Aorta (tissue), 5 donors: ENCODE measurements at regions not wholly inside any gene's neighbourhood (a gene's known extent, or its start where the extent isn't known, plus 50 kb on each side); places are given as distances from the start of the nearest gene placed in this dataset.

ENCODE experiments used
- ATAC-seq: fragments of 200-7000 bp; cut with Tn5 transposase; one replicate; pipeline ENCODE4 v1.9.1; 2022; ENCODE audit warnings: moderate library complexity; ENCODE audit not compliant: low FRiP score
- DNase-seq, 2 donors: peaks; one replicate each; pipeline ENCODE4 v3.0.0-alpha.2; 2020
- H3K27ac ChIP-seq, 2 donors: one replicate each; pipeline ENCODE4 v1.5.1; 2013; ENCODE audit warnings: low read length in 2 of 2, mild to moderate bottlenecking in 2 of 2, moderate library complexity in 2 of 2, control low read depth in 1 of 2, inconsistent platforms in 1 of 2, low read depth in 1 of 2
- H3K27me3 ChIP-seq, 2 donors: one replicate each; pipeline ENCODE4 v1.6.1; 2013; ENCODE audit warnings: control low read depth in 1 of 2, low read length in 1 of 2, mild to moderate bottlenecking in 1 of 2, moderate library complexity in 1 of 2; ENCODE audit not compliant: insufficient read depth in 2 of 2, control insufficient read depth in 1 of 2
- H3K36me3 ChIP-seq, 2 donors: one replicate each; pipeline ENCODE4 v1.6.1; 2013; ENCODE audit warnings: control low read depth in 1 of 2, low read length in 1 of 2, mild to moderate bottlenecking in 1 of 2; ENCODE audit not compliant: insufficient read depth in 2 of 2, control insufficient read depth in 1 of 2
- H3K4me1 ChIP-seq, 2 donors: one replicate each; pipeline ENCODE4 v1.6.1; 2013; ENCODE audit warnings: low read length in 2 of 2, control low read depth in 1 of 2, mild to moderate bottlenecking in 1 of 2, moderate library complexity in 1 of 2; ENCODE audit not compliant: insufficient read depth in 2 of 2, control insufficient read depth in 1 of 2
- H3K4me3 ChIP-seq, 2 donors: one replicate each; pipeline ENCODE4 v1.5.1; 2013; ENCODE audit warnings: low read length in 2 of 2, control low read depth in 1 of 2, mild to moderate bottlenecking in 1 of 2
- H3K9me3 ChIP-seq: one replicate; pipeline ENCODE4 v1.6.1; 2013; ENCODE audit warnings: mild to moderate bottlenecking, low read length; ENCODE audit not compliant: control insufficient read depth
- WGBS, 2 donors: extraction: QIAGEN DNeasy Blood & Tissue Kit; methylation state at CpG; one replicate each; pipeline ENCODE4 v1.1.7; 2013; 5-methylcytosine and 5-hydroxymethylcytosine counted together
- intact Hi-C, 2 donors: fragments of 100-400 bp; cut with DNase I; formaldehyde crosslinking; loops; one replicate each; pipeline versions ENCODE4 v1.14.2 to v1.15.0; 2022
- donor health status: healthy with polysubstance abuse.
- donor health status: Bipolar disorder and iron deficiency.
- donor health status: DM: no; HTN: no; CAD: no.
- donor health status: DM: no; HTN: no; CAD: no.
- donor health status: DM: yes; HTN: yes; CAD: no.

- Histone ChIP-seq H3K27ac (no peak overlapping the region), H3K27me3 (no peaks in the 10 kb centered on the region), H3K9me3 (no peaks in the 10 kb centered on the region), H3K4me3 (no peak overlapping the region), H3K4me1 (no peaks in the 10 kb centered on the region), H3K36me3 (no peaks in the 10 kb centered on the region)
- intact Hi-C loops: no loop called here
- 24 to 35% methylated on average over 3 of the region's 3 CpGs for WGBS, 2 donors
- ATAC-seq (no peak), DNase-seq (no peak)
Measured at GRCh38 chr13:53182724-53183123, 154.1 kb downstream of the OLFM4 start.

- no peak overlapping the region for H3K4me3 ChIP-seq
- H3K4me1 ChIP-seq: no peaks in the 10 kb centered on the region
- intact Hi-C loops: no loop called here
- H3K27ac ChIP-seq: no peak overlapping the region
- DNase-seq (no peak), ATAC-seq (no peak)
- 9 to 17% methylated on average over 2 of the region's 2 CpGs for WGBS, 2 donors
- H3K36me3 ChIP-seq: no peaks in the 10 kb centered on the region
- no peaks in the 10 kb centered on the region for H3K9me3 ChIP-seq
- H3K27me3 ChIP-seq: peaks cover 0 to 2% of the 10 kb centered on the region in 2 donors
Measured at GRCh38 chr13:53188120-53188519, 159.5 kb downstream of the OLFM4 start.

GRCh38 chr13:53189162-53189561 is 160.5 kb downstream of the OLFM4 start:
- H3K27me3 ChIP-seq: peaks cover 0 to 2% of the 10 kb centered on the region in 2 donors
- H3K4me3 ChIP-seq: no peak overlapping the region
- no peaks in the 10 kb centered on the region for H3K9me3 ChIP-seq
- no peaks in the 10 kb centered on the region for H3K4me1 ChIP-seq
- ATAC-seq: no peak
- no peaks in the 10 kb centered on the region for H3K36me3 ChIP-seq
- intact Hi-C loops: no loop called here
- DNase-seq: no peak
- 75 to 81% methylated on average over 1 of the region's 1 CpG for WGBS, 2 donors
- no peak overlapping the region for H3K27ac ChIP-seq

GRCh38 chr13:53191091-53191490 is 162.5 kb downstream of the OLFM4 start:
- H3K36me3 ChIP-seq: no peaks in the 10 kb centered on the region
- H3K4me3 ChIP-seq: no peak overlapping the region
- peaks cover 0 to 2% of the 10 kb centered on the region in 2 donors for H3K27me3 ChIP-seq
- no peak overlapping the region for H3K27ac ChIP-seq
- ATAC-seq (no peak), DNase-seq (no peak)
- WGBS, 2 donors: 23 to 59% methylated on average over 2 of the region's 2 CpGs
- H3K4me1 ChIP-seq: no peaks in the 10 kb centered on the region
- intact Hi-C loops: no loop called here
- H3K9me3 ChIP-seq: no peaks in the 10 kb centered on the region

GRCh38 chr13:53197424-53197823 is 168.8 kb downstream of the OLFM4 start:
- DNase-seq (no peak), ATAC-seq (no peak)
- 73 to 97% methylated on average over 1 of the region's 1 CpG for WGBS, 2 donors
- no peaks in the 10 kb centered on the region for H3K36me3 ChIP-seq
- H3K4me1 ChIP-seq: no peaks in the 10 kb centered on the region
- H3K27ac ChIP-seq: no peak overlapping the region
- H3K9me3 ChIP-seq: peaks cover 1% of the 10 kb centered on the region
- intact Hi-C loops: no loop called here
- no peak overlapping the region for H3K4me3 ChIP-seq
- H3K27me3 ChIP-seq: no peaks in the 10 kb centered on the region

- Histone ChIP-seq H3K9me3 (peaks cover 1% of the 10 kb centered on the region), H3K4me3 (no peak overlapping the region), H3K27me3 (no peaks in the 10 kb centered on the region), H3K27ac (no peak overlapping the region), H3K4me1 (no peaks in the 10 kb centered on the region), H3K36me3 (no peaks in the 10 kb centered on the region)
- ATAC-seq: no peak
- no peak for DNase-seq
- 72 to 90% methylated on average over 1 of the region's 1 CpG for WGBS, 2 donors
- intact Hi-C loops: no loop called here
Measured at GRCh38 chr13:53198017-53198416, 169.4 kb downstream of the OLFM4 start.

GRCh38 chr13:53198736-53199135 is 170.1 kb downstream of the OLFM4 start:
- Histone ChIP-seq H3K27ac (no peak overlapping the region), H3K4me1 (no peaks in the 10 kb centered on the region), H3K4me3 (no peak overlapping the region), H3K9me3 (peaks cover 1% of the 10 kb centered on the region), H3K27me3 (no peaks in the 10 kb centered on the region), H3K36me3 (no peaks in the 10 kb centered on the region)
- no peak for DNase-seq
- no peak for ATAC-seq
- 47 to 62% methylated on average over 4 of the region's 4 CpGs for WGBS, 2 donors
- intact Hi-C loops: no loop called here

- Histone ChIP-seq H3K36me3 (no peaks in the 10 kb centered on the region), H3K27me3 (no peaks in the 10 kb centered on the region), H3K4me3 (no peak overlapping the region), H3K4me1 (no peaks in the 10 kb centered on the region), H3K9me3 (peaks cover 1% of the 10 kb centered on the region), H3K27ac (no peak overlapping the region)
- no peak for DNase-seq
- intact Hi-C loops: no loop called here
- peak; percentile 16 for ATAC-seq
- WGBS, 2 donors: 80 to 87% methylated on average over 34 of the region's 34 CpGs
Measured at GRCh38 chr13:53200075-53200474, 171.5 kb downstream of the OLFM4 start.

GRCh38 chr13:53200498-53201453 is 172.2 kb downstream of the OLFM4 start:
- H3K4me1 ChIP-seq: no peaks in the 10 kb centered on the region
- no peak overlapping the region for H3K27ac ChIP-seq
- DNase-seq (peak; percentile 53 to 82), ATAC-seq (peak; percentile 61)
- peaks cover 1% of the 10 kb centered on the region for H3K9me3 ChIP-seq
- intact Hi-C loops: no loop called here
- WGBS, 2 donors: 11 to 17% methylated on average over 93 to 121 of the region's 121 CpGs
- no peaks in the 10 kb centered on the region for H3K36me3 ChIP-seq
- no peaks in the 10 kb centered on the region for H3K27me3 ChIP-seq
- H3K4me3 ChIP-seq: no peak overlapping the region
